ENCODE measurements at regions not wholly inside any gene's neighbourhood (a gene's known extent, or its start where the extent isn't known, plus 50 kb on each side); places are given as distances from the start of the nearest gene placed in this dataset.

DNA sequence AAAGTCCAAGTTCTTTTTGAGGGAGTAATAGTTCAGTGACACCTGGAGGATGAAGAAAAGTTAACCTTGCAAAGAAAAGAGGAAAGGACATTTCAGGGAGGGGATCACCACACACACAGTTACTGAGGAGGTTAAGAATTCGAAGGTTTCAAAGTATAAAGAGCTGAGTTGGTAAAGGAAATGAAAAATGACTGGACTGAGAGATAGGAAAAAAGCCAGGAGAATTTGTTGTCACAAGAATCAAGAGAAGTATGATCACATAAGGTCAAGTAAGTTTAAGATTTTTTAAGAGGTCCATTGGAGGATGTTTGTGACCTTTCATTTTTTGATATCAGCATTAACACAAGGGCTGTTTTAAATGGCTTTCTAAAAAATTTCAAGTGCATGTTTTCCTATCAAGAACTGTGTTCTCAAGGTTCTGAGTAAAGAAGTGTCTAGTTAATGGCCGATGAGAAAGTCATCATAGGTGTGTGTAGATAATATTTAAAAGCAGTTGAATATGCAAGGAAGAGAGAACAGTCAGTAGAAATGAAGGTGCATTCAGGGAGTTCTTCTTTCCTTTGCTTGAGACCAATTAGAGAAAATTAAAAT lies 189.2 kb upstream of the RBMS3 start:
- H3K9me3 Mint-ChIP-seq = peaks cover 6% of the 10 kb centered on the region
- intact Hi-C loops (cut with DNase I, micrococcal nuclease) = no loop called here
- no peak overlapping the region for H3K27ac Mint-ChIP-seq
- TF ChIP-seq, protein P1, sequence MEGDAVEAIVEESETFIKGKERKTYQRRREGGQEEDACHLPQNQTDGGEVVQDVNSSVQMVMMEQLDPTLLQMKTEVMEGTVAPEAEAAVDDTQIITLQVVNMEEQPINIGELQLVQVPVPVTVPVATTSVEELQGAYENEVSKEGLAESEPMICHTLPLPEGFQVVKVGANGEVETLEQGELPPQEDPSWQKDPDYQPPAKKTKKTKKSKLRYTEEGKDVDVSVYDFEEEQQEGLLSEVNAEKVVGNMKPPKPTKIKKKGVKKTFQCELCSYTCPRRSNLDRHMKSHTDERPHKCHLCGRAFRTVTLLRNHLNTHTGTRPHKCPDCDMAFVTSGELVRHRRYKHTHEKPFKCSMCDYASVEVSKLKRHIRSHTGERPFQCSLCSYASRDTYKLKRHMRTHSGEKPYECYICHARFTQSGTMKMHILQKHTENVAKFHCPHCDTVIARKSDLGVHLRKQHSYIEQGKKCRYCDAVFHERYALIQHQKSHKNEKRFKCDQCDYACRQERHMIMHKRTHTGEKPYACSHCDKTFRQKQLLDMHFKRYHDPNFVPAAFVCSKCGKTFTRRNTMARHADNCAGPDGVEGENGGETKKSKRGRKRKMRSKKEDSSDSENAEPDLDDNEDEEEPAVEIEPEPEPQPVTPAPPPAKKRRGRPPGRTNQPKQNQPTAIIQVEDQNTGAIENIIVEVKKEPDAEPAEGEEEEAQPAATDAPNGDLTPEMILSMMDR (IDR thresholded peaks at IDR 0.05) = no peak
- no peak overlapping the region for H3K4me3 Mint-ChIP-seq
- POLR2A ChIA-PET = no interaction called here
- Histone ChIP-seq H3K4me3 (ENCODE audit: low read length) (no peak overlapping the region), H3K27me3 (ENCODE audit: control insufficient read depth in 1 of 2, insufficient read depth in 2 of 2, low read length in 2 of 2) (no peaks in the 10 kb centered on the region), H3K27ac (ENCODE audit: low read depth in 1 of 2, low read length in 2 of 2) (no peak overlapping the region), H3K9me3 (ENCODE audit: control insufficient read depth in 1 of 2, insufficient read depth in 1 of 2, low read length in 2 of 2) (no peaks in the 10 kb centered on the region), H3K4me1 (ENCODE audit: insufficient read depth, low read length) (no peaks in the 10 kb centered on the region), H3K36me3 (ENCODE audit: insufficient read depth, low read length) (no peaks in the 10 kb centered on the region)
- no peaks in the 10 kb centered on the region for H3K27me3 Mint-ChIP-seq
- H3K36me3 Mint-ChIP-seq (ENCODE audit: low read depth) = no peaks in the 10 kb centered on the region
- DNase-seq (no peak), ATAC-seq (ENCODE audit: poor library complexity) (no peak)
- CTCF ChIA-PET = no interaction called here
- no peaks in the 10 kb centered on the region for H3K4me1 Mint-ChIP-seq (ENCODE audit: low read depth)

- Mint-ChIP-seq H3K36me3 (ENCODE audit: low read depth) (no peaks in the 10 kb centered on the region), H3K27me3 (no peaks in the 10 kb centered on the region), H3K4me3 (no peak overlapping the region), H3K9me3 (peaks cover 10% of the 10 kb centered on the region), H3K27ac (no peak overlapping the region), H3K4me1 (ENCODE audit: low read depth) (no peaks in the 10 kb centered on the region)
- H3K27me3 ChIP-seq (ENCODE audit: control insufficient read depth in 1 of 2, insufficient read depth in 2 of 2, low read length in 2 of 2) = no peaks in the 10 kb centered on the region
- no peak overlapping the region for H3K4me3 ChIP-seq (ENCODE audit: low read length)
- no peaks in the 10 kb centered on the region for H3K36me3 ChIP-seq (ENCODE audit: insufficient read depth, low read length)
- H3K27ac ChIP-seq (ENCODE audit: low read depth in 1 of 2, low read length in 2 of 2) = no peak overlapping the region
- ATAC-seq (ENCODE audit: poor library complexity) (no peak), DNase-seq (no peak)
- TF ChIP-seq, protein P1 (IDR thresholded peaks at IDR 0.05) = no peak
- POLR2A ChIA-PET = no interaction called here
- intact Hi-C loops (cut with DNase I, micrococcal nuclease) = no loop called here
- H3K9me3 ChIP-seq (ENCODE audit: control insufficient read depth in 1 of 2, insufficient read depth in 1 of 2, low read length in 2 of 2) = no peaks in the 10 kb centered on the region
- CTCF ChIA-PET = no interaction called here
- no peaks in the 10 kb centered on the region for H3K4me1 ChIP-seq (ENCODE audit: insufficient read depth, low read length)
These were observed 188.5 kb upstream of the RBMS3 start for GRCh38 chr3:29092348-29092747.

GRCh38 chr3:29099296-29099695 lies 181.6 kb upstream of the RBMS3 start:
- DNase-seq (no peak), ATAC-seq (ENCODE audit: poor library complexity) (no peak)
- H3K4me1 Mint-ChIP-seq (ENCODE audit: low read depth) = no peaks in the 10 kb centered on the region
- H3K27me3 ChIP-seq (ENCODE audit: control insufficient read depth in 1 of 2, insufficient read depth in 2 of 2, low read length in 2 of 2) = no peaks in the 10 kb centered on the region
- CTCF ChIA-PET = no interaction called here
- H3K4me3 ChIP-seq (ENCODE audit: low read length) = no peak overlapping the region
- H3K27me3 Mint-ChIP-seq = no peaks in the 10 kb centered on the region
- peaks cover 0 to 8% of the 10 kb centered on the region in 2 experiments for H3K9me3 ChIP-seq (ENCODE audit: control insufficient read depth in 1 of 2, insufficient read depth in 1 of 2, low read length in 2 of 2)
- no peaks in the 10 kb centered on the region for H3K36me3 Mint-ChIP-seq (ENCODE audit: low read depth)
- TF ChIP-seq, protein P1 (IDR thresholded peaks at IDR 0.05) = no peak
- no peaks in the 10 kb centered on the region for H3K4me1 ChIP-seq (ENCODE audit: insufficient read depth, low read length)
- no peak overlapping the region for H3K4me3 Mint-ChIP-seq
- no peak overlapping the region for H3K27ac ChIP-seq (ENCODE audit: low read depth in 1 of 2, low read length in 2 of 2)
- H3K27ac Mint-ChIP-seq = no peak overlapping the region
- H3K36me3 ChIP-seq (ENCODE audit: insufficient read depth, low read length) = no peaks in the 10 kb centered on the region
- peaks cover 15% of the 10 kb centered on the region for H3K9me3 Mint-ChIP-seq
- POLR2A ChIA-PET = no interaction called here
- intact Hi-C loops (cut with DNase I, micrococcal nuclease) = no loop called here
